ENCODE measurements at regions not wholly inside any gene's neighbourhood (a gene's known extent, or its start where the extent isn't known, plus 50 kb on each side); places are given as distances from the start of the nearest gene placed in this dataset.

GRCh38 chr16:66256919-66257318 is 109.6 kb upstream of the CDH5 start:
- TF ChIP-seq CTCF (IDR thresholded peaks at IDR 0.05; ENCODE audit: low read depth, low read length): no peak
- H3K4me3 ChIP-seq (ENCODE audit: low read depth, low read length): no peak overlapping the region
- DNase-seq (ENCODE audit: low read depth, low spot score): no peak
- in situ Hi-C loops (cut with HindIII; ENCODE audit: low sequenced_read_pairs): no loop called here

- TF ChIP-seq CTCF (IDR thresholded peaks at IDR 0.05; ENCODE audit: low read depth, low read length): no peak
- in situ Hi-C loops (cut with HindIII; ENCODE audit: low sequenced_read_pairs): no loop called here
- no peak for DNase-seq (ENCODE audit: low read depth, low spot score)
- H3K4me3 ChIP-seq (ENCODE audit: low read depth, low read length): no peak overlapping the region
These were observed 110.8 kb upstream of the CDH5 start for GRCh38 chr16:66255647-66256046.

GRCh38 chr16:66254751-66255150 is 111.7 kb upstream of the CDH5 start:
- no peak overlapping the region for H3K4me3 ChIP-seq (ENCODE audit: low read depth, low read length)
- in situ Hi-C loops (cut with HindIII; ENCODE audit: low sequenced_read_pairs): no loop called here
- DNase-seq (ENCODE audit: low read depth, low spot score): peak; percentile 23
- no peak for TF ChIP-seq CTCF (IDR thresholded peaks at IDR 0.05; ENCODE audit: low read depth, low read length)

GRCh38 chr16:66254106-66254505 is 112.4 kb upstream of the CDH5 start:
- TF ChIP-seq CTCF (IDR thresholded peaks at IDR 0.05; ENCODE audit: low read depth, low read length): no peak
- in situ Hi-C loops (cut with HindIII; ENCODE audit: low sequenced_read_pairs): no loop called here
- DNase-seq (ENCODE audit: low read depth, low spot score): no peak
- no peak overlapping the region for H3K4me3 ChIP-seq (ENCODE audit: low read depth, low read length)

- no peak for DNase-seq (ENCODE audit: low read depth, low spot score)
- no peak overlapping the region for H3K4me3 ChIP-seq (ENCODE audit: low read depth, low read length)
- in situ Hi-C loops (cut with HindIII; ENCODE audit: low sequenced_read_pairs): no loop called here
- no peak for TF ChIP-seq CTCF (IDR thresholded peaks at IDR 0.05; ENCODE audit: low read depth, low read length)
These were observed 114.9 kb upstream of the CDH5 start for GRCh38 chr16:66251476-66252160.

GRCh38 chr16:66250686-66251431 is 115.6 kb upstream of the CDH5 start:
- no peak for TF ChIP-seq CTCF (IDR thresholded peaks at IDR 0.05; ENCODE audit: low read depth, low read length)
- H3K4me3 ChIP-seq (ENCODE audit: low read depth, low read length): no peak overlapping the region
- in situ Hi-C loops (cut with HindIII; ENCODE audit: low sequenced_read_pairs): no loop called here
- peak; percentile 77 for DNase-seq (ENCODE audit: low read depth, low spot score)
